ENCODE measurements at regions not wholly inside any gene's neighbourhood (a gene's known extent, or its start where the extent isn't known, plus 50 kb on each side); places are given as distances from the start of the nearest gene placed in this dataset.
"Not testable (repeated sequence)": the region's sequence is repeated elsewhere in the genome, so short reads cannot be mapped to it uniquely, and the experiment has no call there.

- DNase-seq, result no peak
Measured at GRCh38 chr5:75002271-75002670, 50.1 kb downstream of the GCNT4 start.

DNA sequence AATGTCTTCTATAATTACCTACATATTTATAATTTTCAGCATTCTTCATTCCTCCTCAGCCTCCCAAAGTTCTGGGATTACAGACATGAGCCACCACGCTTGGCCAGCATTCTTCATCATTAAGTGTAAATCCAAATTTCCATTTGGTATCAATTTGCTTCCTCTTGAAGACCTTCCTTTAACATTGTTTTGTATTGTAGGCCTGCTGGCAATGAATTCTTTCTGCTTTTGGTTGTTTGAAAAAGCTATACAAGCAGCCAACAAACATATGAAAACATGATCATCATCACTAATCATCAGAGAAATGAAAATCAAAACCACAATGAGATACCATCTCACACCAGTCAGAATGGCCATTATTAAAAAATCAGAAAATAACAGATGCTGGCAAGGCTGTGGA is 56.4 kb downstream of the GCNT4 start:
- no peak for DNase-seq

DNA sequence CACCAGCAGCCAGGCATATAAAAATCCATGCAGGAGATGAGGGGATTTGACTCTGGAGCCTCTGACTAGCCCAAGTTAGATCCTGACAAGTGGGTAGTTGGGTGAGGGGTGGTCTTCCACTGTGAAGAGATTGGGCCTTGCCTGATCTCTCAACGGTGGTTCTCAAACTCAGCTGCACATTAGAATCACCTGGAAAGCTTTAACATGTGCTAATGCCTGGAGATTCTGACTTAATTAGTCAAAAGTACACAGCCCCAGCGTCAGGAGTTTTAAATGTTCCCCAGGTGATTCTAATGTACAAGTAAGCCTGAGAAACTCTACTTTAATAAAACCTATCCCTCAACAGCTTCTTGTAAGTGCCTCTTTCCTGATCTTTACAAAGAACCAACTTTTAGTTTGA is 57.5 kb downstream of the GCNT4 start:
- DNase-seq, result no peak

- DNase-seq, result no peak
Measured at GRCh38 chr5:74993743-74994142, 58.6 kb downstream of the GCNT4 start.

DNA sequence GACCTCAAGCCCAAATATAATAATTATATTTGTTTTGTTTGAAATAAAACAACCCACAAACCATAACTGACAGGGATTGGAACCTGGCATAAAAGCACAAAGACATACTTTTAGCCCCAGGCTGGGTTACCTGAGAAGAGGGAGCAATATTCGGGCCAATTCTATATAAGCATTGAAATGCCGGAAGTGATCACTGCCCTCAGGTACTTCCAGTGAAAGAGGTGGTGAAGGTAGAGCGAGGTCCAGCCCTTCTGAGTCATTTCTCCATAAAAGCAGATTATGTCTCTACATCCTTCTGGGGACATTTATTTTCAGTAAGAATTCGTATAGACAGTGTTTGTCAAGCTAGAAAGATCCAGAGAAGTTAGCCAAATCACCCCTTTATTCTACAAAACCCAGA is 59.6 kb downstream of the GCNT4 start:
- no peak for DNase-seq

GRCh38 chr5:74991522-74991921 is 60.8 kb downstream of the GCNT4 start:
- no peak for DNase-seq

DNA sequence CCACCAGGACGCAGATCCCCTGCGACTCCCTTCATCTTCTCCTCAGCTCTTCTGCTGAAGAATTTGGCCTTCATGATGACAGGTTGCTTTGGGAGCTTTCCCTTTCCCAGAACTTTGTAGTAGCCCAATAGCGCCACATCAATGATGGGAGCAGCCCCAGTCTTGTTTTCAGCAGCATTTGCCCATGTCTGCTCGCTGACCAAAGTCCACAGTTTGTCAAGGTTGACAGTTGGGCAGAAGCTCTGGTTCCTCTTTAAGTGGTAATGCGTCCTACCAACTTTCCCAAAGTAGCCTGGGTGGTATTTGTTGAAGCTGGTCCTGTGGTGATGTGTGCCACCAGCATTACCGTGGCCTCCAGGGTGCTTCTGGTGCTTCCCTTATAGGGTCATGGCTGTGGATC is 62.2 kb downstream of the GCNT4 start:
- DNase-seq, result no peak

DNA sequence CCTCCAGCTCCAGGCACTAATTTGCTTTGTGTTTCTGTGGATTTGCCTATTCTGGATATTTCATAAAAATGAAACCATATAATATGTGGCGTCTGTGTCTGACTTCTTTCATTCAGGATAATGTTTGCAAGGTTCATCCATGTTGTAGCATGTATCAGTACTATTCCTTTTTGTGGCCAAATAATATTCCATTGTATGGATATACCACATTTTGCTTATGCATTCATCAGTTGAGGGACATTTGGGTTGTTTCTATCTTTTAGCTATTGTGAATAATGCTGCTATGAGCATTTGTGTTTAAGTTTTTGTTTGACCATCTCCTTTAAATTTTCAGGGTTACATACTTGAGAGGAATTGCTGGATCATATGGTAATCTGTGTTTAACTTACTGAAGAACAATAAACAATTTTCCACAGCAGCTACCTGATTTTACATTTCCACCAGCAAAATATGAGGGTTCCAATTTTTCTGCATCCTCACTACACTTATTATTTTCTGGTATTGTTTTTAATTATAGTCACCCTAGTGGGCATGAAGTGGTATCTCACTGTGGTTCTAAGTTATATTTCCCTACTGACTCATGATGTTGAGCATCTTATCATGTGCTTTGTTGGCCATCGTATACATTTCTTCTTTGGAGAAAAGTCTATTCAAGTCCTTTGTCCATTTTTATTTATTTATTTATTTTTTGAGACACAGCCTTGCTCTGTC is 63.9 kb downstream of the GCNT4 start:
- no peak for DNase-seq

GRCh38 chr5:74978345-74978744 is 74.0 kb downstream of the GCNT4 start:
- no peak for DNase-seq

DNA sequence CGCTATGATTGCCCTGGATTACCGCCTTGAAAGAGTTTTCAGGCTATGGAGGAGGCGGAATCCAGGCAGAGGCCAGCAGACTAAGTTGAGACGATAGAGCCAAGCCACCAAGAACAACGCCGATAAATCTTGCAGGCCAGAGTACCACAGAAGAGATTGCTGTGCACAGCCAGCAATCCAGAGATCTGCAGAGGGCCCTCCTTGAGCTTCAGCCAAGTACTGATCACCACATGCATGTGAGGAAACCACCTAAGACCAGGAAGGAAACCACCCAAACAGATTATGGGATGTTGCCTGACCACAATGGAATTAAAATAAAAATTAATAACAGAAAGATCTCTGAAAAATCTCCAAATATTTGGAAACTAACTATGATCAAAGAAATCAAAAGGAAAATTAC is 74.9 kb downstream of the GCNT4 start:
- no peak for DNase-seq

- DNase-seq, result no peak
Measured at GRCh38 chr5:74976651-74977050, 75.7 kb downstream of the GCNT4 start.

GRCh38 chr5:74975582-74975981 is 76.8 kb downstream of the GCNT4 start:
- DNase-seq, result no peak

GRCh38 chr5:74974451-74975091 is 77.8 kb downstream of the GCNT4 start:
- no peak for DNase-seq

- no peak for DNase-seq
Measured at GRCh38 chr5:74973694-74974093, 78.7 kb downstream of the GCNT4 start.

GRCh38 chr5:74971947-74972460 is 80.4 kb downstream of the GCNT4 start:
- no peak for DNase-seq

DNA sequence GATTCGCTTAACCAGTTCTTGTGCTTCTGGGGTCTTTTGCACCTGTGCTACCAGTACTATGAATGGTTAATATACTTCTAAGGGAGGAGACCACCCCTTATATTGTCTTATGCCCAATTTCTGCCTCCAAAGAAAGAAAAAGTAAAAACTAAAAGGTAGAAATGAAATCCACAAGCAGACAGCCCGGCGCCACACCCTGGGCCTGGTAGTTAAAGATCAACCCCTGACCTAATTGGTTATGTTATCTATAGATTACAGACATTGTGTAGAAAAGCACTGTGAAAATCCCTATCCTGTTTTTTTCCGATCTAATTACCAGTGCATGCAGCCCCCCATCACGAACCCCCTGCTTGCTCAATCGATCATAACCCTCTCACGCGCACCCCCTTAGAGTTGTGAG is 81.5 kb downstream of the GCNT4 start:
- not testable (repeated sequence) for DNase-seq

DNA sequence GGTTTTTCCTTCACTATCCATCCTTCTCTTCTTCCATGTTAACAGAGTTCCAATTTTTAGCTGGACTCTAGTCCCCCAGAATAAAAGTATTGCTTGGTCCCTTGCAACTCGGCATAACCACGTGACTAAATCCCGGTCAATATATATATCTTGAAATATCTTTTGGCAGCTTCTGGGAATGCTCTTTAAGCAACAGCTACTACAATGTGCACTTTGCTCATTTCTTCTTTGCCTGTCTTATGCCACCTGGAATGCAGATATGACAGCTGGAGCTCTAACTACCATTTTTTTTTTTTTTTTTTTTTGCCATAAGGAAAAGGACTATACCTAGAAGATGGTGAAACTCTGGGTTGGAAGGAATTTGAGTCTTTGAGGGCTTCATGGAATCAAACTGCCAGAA is 82.6 kb downstream of the GCNT4 start:
- no peak for DNase-seq

GRCh38 chr5:74966141-74967026 is 86.0 kb downstream of the GCNT4 start:
- DNase-seq, result no peak

GRCh38 chr5:74963407-74963806 is 89.0 kb downstream of the GCNT4 start:
- no peak for DNase-seq

DNA sequence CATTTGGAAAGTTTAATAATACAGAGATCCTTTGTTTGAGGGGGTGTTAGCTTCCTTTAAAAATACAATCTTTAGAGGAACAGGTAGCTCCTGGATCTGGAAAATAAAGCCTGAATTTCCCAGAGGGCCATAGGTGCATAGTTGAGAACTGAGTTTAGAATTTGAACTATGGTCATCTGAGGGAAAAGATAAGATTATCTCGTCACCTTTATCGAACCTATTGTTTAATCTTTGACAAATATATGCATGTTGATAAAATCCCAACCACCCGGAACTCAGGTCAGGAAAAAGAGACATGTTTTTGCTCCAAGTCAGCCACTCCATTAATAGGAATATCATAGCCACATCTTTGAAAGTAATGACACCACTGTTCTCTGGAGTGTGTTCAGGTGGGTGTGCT is 91.7 kb upstream of the FAM169A start:
- no peak for DNase-seq

GRCh38 chr5:74957029-74957784 is 91.0 kb upstream of the FAM169A start:
- no peak for DNase-seq

- no peak for DNase-seq
Measured at GRCh38 chr5:74956278-74956677, 90.1 kb upstream of the FAM169A start.

DNA sequence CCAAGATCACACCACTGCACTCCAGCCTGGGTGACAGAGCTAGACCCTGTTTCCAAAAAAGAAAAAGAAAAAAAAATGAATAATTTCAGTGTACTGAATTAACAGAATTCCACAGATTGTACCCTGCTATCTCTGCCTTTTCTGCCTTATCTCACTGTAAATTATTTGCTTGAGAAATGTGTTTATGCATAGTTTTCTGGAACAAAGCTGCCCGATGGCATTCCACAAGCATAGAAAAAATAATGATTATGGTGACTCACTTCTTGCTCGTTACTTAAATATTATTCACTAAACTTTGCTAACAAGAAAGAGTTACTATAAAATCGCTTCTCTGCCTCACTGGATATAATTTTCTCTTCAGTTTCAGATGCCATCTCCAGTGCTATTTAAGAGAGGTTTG is 88.7 kb upstream of the FAM169A start:
- no peak for DNase-seq
